SK-N-SH (cell line): ENCODE measurements at regions not wholly inside any gene's neighbourhood (a gene's known extent, or its start where the extent isn't known, plus 50 kb on each side); places are given as distances from the start of the nearest gene placed in this dataset.

Experiments
- CTCF ChIA-PET: fragments of 300-600, 350-600 bp; formaldehyde crosslinking; extraction: SDS; loops from one replicate; lab custom pipeline; 2021; lab: Yijun Ruan, JAX
- POLR2A ChIA-PET: fragments of 350-600 bp; sonication (Branson Sonifier 250); formaldehyde crosslinking; extraction: SDS; loops from one replicate; lab custom pipeline; 2020; ENCODE audit warnings: antibody characterized with exemption, inconsistent platforms; lab: Yijun Ruan, JAX
- DNase-seq: peaks from one replicate; pipeline ENCODE4 v3.0.0; 2012
- H2AFZ ChIP-seq: fragments of 200-600 bp; sonication (generic); 2 replicates; pipeline ENCODE4 v1.8.1; 2016; ENCODE audit warnings: antibody characterized with exemption, mild to moderate bottlenecking, low read depth
- H3F3A ChIP-seq: fragments of 200-600 bp; sonication (generic); replicated peaks from 2 replicates; pipeline ENCODE3; 2016; ENCODE audit warnings: antibody characterized with exemption, mild to moderate bottlenecking; ENCODE audit not compliant: insufficient read depth
- H3K27ac ChIP-seq, 2 experiments: fragments of 200-500 bp in 1 of 2; fragments of 200-600 bp in 1 of 2; sonication (Bioruptor generic) in 1 of 2; sonication (generic), shearing (Covaris generic) in 1 of 2; 2 replicates each; pipeline versions ENCODE4 v1.5.1 to v1.6.1; 2014 to 2016; ENCODE audit warnings: low read depth in 2 of 2, inconsistent platforms in 1 of 2, low read length in 1 of 2, mild to moderate bottlenecking in 1 of 2, mixed read lengths in 1 of 2
- H3K27me3 ChIP-seq: fragments of 200-600 bp; sonication (generic), shearing (Covaris generic); 2 replicates; pipeline ENCODE4 v1.6.1; 2016; ENCODE audit warnings: mixed run types; ENCODE audit not compliant: insufficient read depth
- H3K36me3 ChIP-seq, 2 experiments: fragments of 200-500 bp in 1 of 2; fragments of 200-600 bp in 1 of 2; sonication (Bioruptor generic) in 1 of 2; sonication (generic) in 1 of 2; replicated peaks in 1 of 2; 2 replicates each; pipeline versions ENCODE3 to v1.5.1; 2014 to 2016; ENCODE audit warnings: low read length in 1 of 2, mild to moderate bottlenecking in 1 of 2; ENCODE audit not compliant: insufficient read depth in 2 of 2, control insufficient read depth in 1 of 2
- H3K4me1 ChIP-seq, 2 experiments: fragments of 200-500 bp in 1 of 2; fragments of 200-600 bp in 1 of 2; sonication (Bioruptor generic) in 1 of 2; sonication (generic), shearing (Covaris generic) in 1 of 2; 2 replicates each; pipeline versions ENCODE4 v1.5.1 to v1.6.1; 2014 to 2016; ENCODE audit warnings: low read depth in 1 of 2, low read length in 1 of 2, mixed run types in 1 of 2; ENCODE audit not compliant: insufficient read depth in 2 of 2, control insufficient read depth in 1 of 2
- H3K4me2 ChIP-seq: fragments of 200-600 bp; sonication (generic), shearing (Covaris generic); 2 replicates; pipeline ENCODE4 v1.6.1; 2017; ENCODE audit warnings: mixed run types
- H3K4me3 ChIP-seq, 2 experiments: fragments of 200-500 bp in 1 of 2; fragments of 200-600 bp in 1 of 2; sonication (Bioruptor generic) in 1 of 2; sonication (generic), shearing (Covaris generic) in 1 of 2; 2 replicates each; pipeline versions ENCODE4 v1.5.1 to v1.8.1; 2014 to 2016; ENCODE audit warnings: low read depth in 2 of 2, inconsistent platforms in 1 of 2, low read length in 1 of 2, mild to moderate bottlenecking in 1 of 2, mixed read lengths in 1 of 2, moderate library complexity in 1 of 2
- H3K79me2 ChIP-seq: fragments of 200-600 bp; sonication (generic); 2 replicates; pipeline ENCODE4 v1.8.1; 2017; ENCODE audit warnings: mild to moderate bottlenecking; ENCODE audit not compliant: insufficient read depth
- H3K9ac ChIP-seq: fragments of 200-600 bp; sonication (generic); 2 replicates; pipeline ENCODE4 v1.6.1; 2017; ENCODE audit warnings: mixed run types
- H3K9me2 ChIP-seq: fragments of 200-600 bp; sonication (generic); 2 replicates; pipeline ENCODE4 v1.6.1; 2017; ENCODE audit warnings: mixed run types
- H3K9me3 ChIP-seq: fragments of 200-600 bp; sonication (generic); 2 replicates; pipeline ENCODE4 v1.6.1; 2017; ENCODE audit warnings: mixed run types, mild to moderate bottlenecking, moderate library complexity
- H4K20me1 ChIP-seq: fragments of 200-600 bp; sonication (generic); 2 replicates; pipeline ENCODE4 v1.6.1; 2017; ENCODE audit warnings: mild to moderate bottlenecking, mixed run types; ENCODE audit not compliant: insufficient read depth
- CHD2 ChIP-seq: fragments of 150-350 bp; IDR thresholded peaks from 2 replicates; pipeline ENCODE4 v1.6.1; 2018; ENCODE audit warnings: low read length; ENCODE audit not compliant: partially characterized antibody
- ELF1 ChIP-seq: IDR thresholded peaks from 2 replicates; pipeline ENCODE4 v1.4.0; 2012
- EP300 ChIP-seq, 2 experiments: IDR thresholded peaks; 2 replicates each; pipeline versions ENCODE4 v1.4.0 to v1.6.1; 2012; ENCODE audit warnings: borderline replicate concordance in 1 of 2, low read depth in 1 of 2, low read length in 1 of 2
- FOXM1 ChIP-seq: IDR thresholded peaks from 2 replicates; pipeline ENCODE4 v1.4.0; 2012; ENCODE audit warnings: low read depth, mild to moderate bottlenecking
- GABPA ChIP-seq: IDR thresholded peaks from 2 replicates; pipeline ENCODE4 v1.4.0; 2012; ENCODE audit warnings: low read depth, mild to moderate bottlenecking
- JUND ChIP-seq: IDR thresholded peaks from 2 replicates; pipeline ENCODE4 v1.4.0; 2012
- MEF2A ChIP-seq: IDR thresholded peaks from 2 replicates; pipeline ENCODE4 v1.4.0; 2012; ENCODE audit warnings: low read depth, borderline replicate concordance
- MXI1 ChIP-seq: IDR thresholded peaks from 2 replicates; pipeline ENCODE4 v1.6.1; 2012; ENCODE audit warnings: mild to moderate bottlenecking, low read depth, low read length, improper control_type of control experiment
- POLR2AphosphoS5 ChIP-seq: IDR thresholded peaks from 2 replicates; pipeline ENCODE4 v1.6.1; 2012; ENCODE audit warnings: low read depth, low read length
- REST ChIP-seq: IDR thresholded peaks from 2 replicates; pipeline ENCODE4 v1.6.1; 2012; ENCODE audit warnings: mild to moderate bottlenecking, low read depth, low read length, moderate library complexity
- RXRA ChIP-seq: IDR thresholded peaks from 2 replicates; pipeline ENCODE4 v1.4.0; 2012; ENCODE audit warnings: low read depth, mild to moderate bottlenecking, borderline replicate concordance
- USF1 ChIP-seq: IDR thresholded peaks from 2 replicates; pipeline ENCODE4 v1.4.0; 2012; ENCODE audit warnings: low read depth, borderline replicate concordance
- USF2 ChIP-seq: fragments of 150-350 bp; IDR thresholded peaks from 2 replicates; pipeline ENCODE4 v1.6.1; 2017; ENCODE audit warnings: antibody characterized with exemption, low read length, low read depth, borderline replicate concordance
- YY1 ChIP-seq: IDR thresholded peaks from 2 replicates; pipeline ENCODE4 v1.4.0; 2012; ENCODE audit warnings: low read depth, mild to moderate bottlenecking
- WGBS: methylation state at CpG from one replicate; pipeline ENCODE4 v1.1.6; 2017; ENCODE audit warnings: low lambda C conversion rate; 5-methylcytosine and 5-hydroxymethylcytosine counted together
- TF ChIP-seq, protein P1 (sequence below): fragments of 150-350 bp; IDR thresholded peaks from 2 replicates; pipeline ENCODE4 v1.6.1; 2016; ENCODE audit warnings: mild to moderate bottlenecking, low read depth, low read length

- no peaks in the 10 kb centered on the region for H3K27me3 ChIP-seq
- ChIA-PET CTCF (no interaction called here), POLR2A (no interaction called here)
- DNase-seq, result no peak
- H3K4me2 ChIP-seq, result no peak overlapping the region
- no peak overlapping the region for H3K27ac ChIP-seq
- no peak overlapping the region for H2AFZ ChIP-seq
- no peaks in the 10 kb centered on the region for H3K9me3 ChIP-seq
- H3K79me2 ChIP-seq, result no peaks in the 10 kb centered on the region
- TF ChIP-seq GABPA, result no peak
- TF ChIP-seq REST, result no peak
- no peak for TF ChIP-seq MEF2A
- no peak for TF ChIP-seq FOXM1
- no peak overlapping the region for H3K9ac ChIP-seq
- H3K4me3 ChIP-seq, result no peak overlapping the region
- H4K20me1 ChIP-seq, result no peaks in the 10 kb centered on the region
- H3K4me1 ChIP-seq, result peaks cover 0 to 3% of the 10 kb centered on the region in 2 experiments; a peak in 1 of 4 replicates
- WGBS, result 41% methylated on average over 5 of the region's 5 CpGs
- no peaks in the 10 kb centered on the region for H3K9me2 ChIP-seq
- no peaks in the 10 kb centered on the region for H3K36me3 ChIP-seq
- H3F3A ChIP-seq, result no peaks in the 10 kb centered on the region
These were observed 995.6 kb upstream of the FANCL start for GRCh38 chr2:59236723-59237122.

DNA sequence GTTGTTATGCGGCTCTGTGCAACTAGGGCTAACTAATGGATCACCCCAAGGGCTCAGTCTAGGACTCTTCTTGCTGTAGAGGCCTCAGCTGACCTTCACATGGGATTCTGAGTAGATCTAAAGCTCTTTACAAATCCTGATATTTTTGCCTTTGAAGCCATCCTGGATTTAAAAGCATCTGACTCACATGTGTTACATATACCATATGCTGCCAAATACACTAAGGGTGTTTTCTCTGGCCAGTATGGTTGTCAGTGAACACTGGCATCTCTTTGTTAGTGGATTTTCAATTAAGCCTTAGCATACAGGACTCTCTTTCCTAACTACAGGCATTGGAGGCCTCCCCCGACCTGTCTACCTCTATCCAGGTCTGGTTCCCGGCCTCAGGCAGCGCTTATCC, 992.8 kb upstream of the FANCL start:
- Histone ChIP-seq H3K4me3 (no peak overlapping the region), H3K36me3 (no peaks in the 10 kb centered on the region), H3F3A (no peaks in the 10 kb centered on the region), H4K20me1 (no peaks in the 10 kb centered on the region), H3K9me2 (no peaks in the 10 kb centered on the region), H3K9ac (no peak overlapping the region), H3K4me2 (no peak overlapping the region), H3K4me1 (peaks cover 0 to 3% of the 10 kb centered on the region in 2 experiments; a peak in 1 of 4 replicates), H3K27me3 (no peaks in the 10 kb centered on the region), H2AFZ (no peak overlapping the region), H3K9me3 (no peaks in the 10 kb centered on the region), H3K27ac (peak overlapping the region in 1 of 2 experiments; percentile 53; a peak in 1 of 4 replicates), H3K79me2 (no peaks in the 10 kb centered on the region)
- ChIA-PET POLR2A (no interaction called here), CTCF (no interaction called here)
- DNase-seq, result no peak
- WGBS, result 31% methylated on average over 4 of the region's 4 CpGs
- TF ChIP-seq REST (no peak), YY1 (no peak), JUND (no peak), USF1 (no peak), EP300 (IDR thresholded peaks at IDR 0.05; ENCODE audit: borderline replicate concordance in 1 of 2, low read depth in 1 of 2, low read length in 1 of 2) (no peak), POLR2AphosphoS5 (no peak), USF2 (no peak), CHD2 (no peak), ELF1 (no peak), RXRA (no peak), GABPA (no peak), MXI1 (no peak)
- TF ChIP-seq, protein P1, sequence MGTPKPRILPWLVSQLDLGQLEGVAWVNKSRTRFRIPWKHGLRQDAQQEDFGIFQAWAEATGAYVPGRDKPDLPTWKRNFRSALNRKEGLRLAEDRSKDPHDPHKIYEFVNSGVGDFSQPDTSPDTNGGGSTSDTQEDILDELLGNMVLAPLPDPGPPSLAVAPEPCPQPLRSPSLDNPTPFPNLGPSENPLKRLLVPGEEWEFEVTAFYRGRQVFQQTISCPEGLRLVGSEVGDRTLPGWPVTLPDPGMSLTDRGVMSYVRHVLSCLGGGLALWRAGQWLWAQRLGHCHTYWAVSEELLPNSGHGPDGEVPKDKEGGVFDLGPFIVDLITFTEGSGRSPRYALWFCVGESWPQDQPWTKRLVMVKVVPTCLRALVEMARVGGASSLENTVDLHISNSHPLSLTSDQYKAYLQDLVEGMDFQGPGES, result no peak
